Keratinocyte (primary cell): ENCODE measurements at regions not wholly inside any gene's neighbourhood (a gene's known extent, or its start where the extent isn't known, plus 50 kb on each side); places are given as distances from the start of the nearest gene placed in this dataset.

Experiments used
- DNase-seq: peaks from one replicate; pipeline ENCODE4 v3.0.0-alpha.2; 2011; ENCODE audit warnings: low read depth, missing footprints, low spot score
- FAIRE-seq: peaks from 2 replicates; lab custom pipeline; 2011; peaks lifted over from hg19 to GRCh38; lab: Jason Lieb, UNC
- H2AFZ ChIP-seq: 2 replicates; pipeline ENCODE4 v1.6.0; 2012; ENCODE audit warnings: low read length, control low read depth, inconsistent platforms; ENCODE audit not compliant: control insufficient read depth
- H3K27ac ChIP-seq: 2 replicates; pipeline ENCODE4 v1.5.1; 2011; ENCODE audit warnings: low read length; ENCODE audit not compliant: control insufficient read depth, insufficient read depth
- H3K27me3 ChIP-seq: 3 replicates; pipeline ENCODE4 v1.6.0; 2011; ENCODE audit warnings: low read length; ENCODE audit not compliant: control insufficient read depth, insufficient read depth; ENCODE audit errors: extremely low read depth
- H3K36me3 ChIP-seq, 2 experiments: 2 replicates in 1 of 2; 3 replicates in 1 of 2; pipeline ENCODE4 v1.5.1; 2011; ENCODE audit warnings: low read length in 2 of 2, mild to moderate bottlenecking in 1 of 2; ENCODE audit not compliant: control insufficient read depth in 2 of 2, insufficient read depth in 2 of 2; ENCODE audit errors: extremely low read depth in 1 of 2
- H3K4me1 ChIP-seq: 3 replicates; pipeline ENCODE4 v1.5.1; 2011; ENCODE audit warnings: low read length; ENCODE audit not compliant: control insufficient read depth, insufficient read depth; ENCODE audit errors: extremely low read depth
- H3K4me2 ChIP-seq: 3 replicates; pipeline ENCODE4 v1.6.0; 2011; ENCODE audit warnings: low read depth, low read length; ENCODE audit not compliant: control insufficient read depth, insufficient read depth; ENCODE audit errors: extremely low read depth
- H3K4me3 ChIP-seq, 3 experiments: fragments of 200-600 bp in 1 of 3; sonication (generic) in 1 of 3; 2 replicates in 2 of 3; 3 replicates in 1 of 3; pipeline ENCODE4 v1.5.1; 2011 to 2016; ENCODE audit warnings: low read length in 3 of 3, mild to moderate bottlenecking in 3 of 3, control low read depth in 2 of 3, inconsistent platforms in 1 of 3, low read depth in 1 of 3, mixed read lengths in 1 of 3, mixed run types in 1 of 3, moderate library complexity in 1 of 3; ENCODE audit not compliant: control insufficient read depth in 2 of 3, insufficient read depth in 2 of 3; ENCODE audit errors: extremely low read depth in 1 of 3
- H3K79me2 ChIP-seq: 2 replicates; pipeline ENCODE4 v1.6.0; 2012; ENCODE audit warnings: low read length; ENCODE audit not compliant: control insufficient read depth, insufficient read depth
- H3K9ac ChIP-seq: 3 replicates; pipeline ENCODE4 v1.6.0; 2011; ENCODE audit warnings: low read length; ENCODE audit not compliant: control insufficient read depth, insufficient read depth; ENCODE audit errors: extremely low read depth
- H3K9me1 ChIP-seq: 3 replicates; pipeline ENCODE4 v1.6.0; 2011; ENCODE audit warnings: low read length; ENCODE audit not compliant: control insufficient read depth, insufficient read depth; ENCODE audit errors: extremely low read depth
- H3K9me3 ChIP-seq: 2 replicates; pipeline ENCODE4 v1.5.1; 2012; ENCODE audit warnings: low read depth, low read length; ENCODE audit not compliant: control insufficient read depth
- H4K20me1 ChIP-seq: 3 replicates; pipeline ENCODE4 v1.6.0; 2011; ENCODE audit warnings: low read length; ENCODE audit not compliant: control insufficient read depth, insufficient read depth; ENCODE audit errors: extremely low read depth
- CTCF ChIP-seq, 3 experiments: IDR thresholded peaks in 1 of 3; conservative IDR thresholded peaks in 1 of 3; optimal IDR thresholded peaks in 1 of 3; 2 replicates in 2 of 3; 3 replicates in 1 of 3; pipeline versions ENCODE3 to v1.5.1; 2011; ENCODE audit warnings: low read length in 3 of 3, mild to moderate bottlenecking in 3 of 3, moderate library complexity in 2 of 3, control low read depth in 1 of 3, inconsistent platforms in 1 of 3; ENCODE audit not compliant: insufficient read depth in 2 of 3; ENCODE audit errors: extremely low read depth in 1 of 3
- EZH2 ChIP-seq: IDR thresholded peaks from one replicate; pipeline ENCODE4 v1.6.1; 2012; ENCODE audit warnings: inconsistent platforms, mild to moderate bottlenecking, low read length, moderate library complexity
- dilution Hi-C: fragments of 300-500 bp; cut with MboI; formaldehyde crosslinking; loops from one replicate; pipeline ENCODE4 v1.7.0; 2020; ENCODE audit warnings: low sequenced_read_pairs; ENCODE audit not compliant: extremely low pct_ligation_motif_present
- small RNA-seq, 3 experiments: library from RNA; depleted of rRNA; stranded (forward); fragments of <200 nt; gene quantifications; one replicate each; pipeline ENCODE3, GENCODE V24; 2012; ENCODE audit warnings: low read depth in 3 of 3, low replicate concordance in 1 of 3; ENCODE audit not compliant: insufficient read length in 3 of 3

GRCh38 chr15:70147778-70148177 lies 50.1 kb upstream of the TLE3 start:
- Histone ChIP-seq H2AFZ (no peak overlapping the region), H4K20me1 (no peaks in the 10 kb centered on the region), H3K4me3 (no peak overlapping the region), H3K4me1 (no peaks in the 10 kb centered on the region), H3K27ac (no peak overlapping the region), H3K79me2 (no peaks in the 10 kb centered on the region), H3K9me3 (no peaks in the 10 kb centered on the region), H3K9ac (no peak overlapping the region), H3K27me3 (peaks cover 19% of the 10 kb centered on the region), H3K4me2 (no peak overlapping the region), H3K36me3 (no peaks in the 10 kb centered on the region), H3K9me1 (no peaks in the 10 kb centered on the region)
- TF ChIP-seq CTCF (optimal IDR thresholded peaks at IDR 0.05 in 1 of 3, IDR thresholded peaks at IDR 0.05 in 1 of 3, conservative IDR thresholded peaks at IDR 0.05 in 1 of 3; ENCODE audit: extremely low read depth in 1 of 3, insufficient read depth in 2 of 3, low read length in 3 of 3) (no peak), EZH2 (no peak)
- dilution Hi-C loops = no loop called here
- FAIRE-seq (no peak), DNase-seq (no peak)

Small RNA genes in the stretch of these regions (small RNA-seq; reads per million reads assigned to genes)
- gene RNU6-745P = 0 reads per million in 3 experiments
